GM18861 (cell line): ENCODE measurements at regions not wholly inside any gene's neighbourhood (a gene's known extent, or its start where the extent isn't known, plus 50 kb on each side); places are given as distances from the start of the nearest gene placed in this dataset.

Experiments
- ATAC-seq: cut with Tn5 transposase; IDR thresholded peaks from one replicate; pipeline ENCODE4 v1.9.1; 2021; ENCODE audit not compliant: unreplicated experiment

GRCh38 chr9:108521063-108521590, 334.7 kb downstream of the ACTL7B start:
- no peak for ATAC-seq

DNA sequence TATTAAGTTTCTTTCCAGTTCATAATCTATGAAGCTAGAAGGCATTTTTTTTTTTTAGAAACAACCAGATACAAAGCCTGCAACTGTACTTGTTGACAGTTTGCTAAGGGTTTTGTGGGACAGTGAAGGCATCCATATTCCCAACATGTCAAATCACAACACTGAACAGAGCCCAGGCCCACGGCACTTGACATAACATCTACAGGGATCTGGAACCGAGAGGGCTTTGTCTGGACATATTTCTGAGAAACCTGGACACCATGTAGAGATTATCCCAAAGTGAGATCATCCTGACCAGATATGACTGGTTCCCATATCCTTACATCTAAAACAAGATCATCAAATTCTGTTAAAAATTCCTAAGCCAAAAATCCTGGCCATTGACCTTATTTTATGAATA, 336.3 kb downstream of the ACTL7B start:
- ATAC-seq, result no peak

GRCh38 chr9:108517651-108518365, 338.0 kb downstream of the ACTL7B start:
- no peak for ATAC-seq

- ATAC-seq, result no peak
These were observed 339.4 kb downstream of the ACTL7B start for GRCh38 chr9:108516391-108516790.

- no peak for ATAC-seq
These were observed 339.9 kb downstream of the ACTL7B start for GRCh38 chr9:108515856-108516255.

GRCh38 chr9:108512426-108513173, 343.2 kb downstream of the ACTL7B start:
- ATAC-seq, result no peak

DNA sequence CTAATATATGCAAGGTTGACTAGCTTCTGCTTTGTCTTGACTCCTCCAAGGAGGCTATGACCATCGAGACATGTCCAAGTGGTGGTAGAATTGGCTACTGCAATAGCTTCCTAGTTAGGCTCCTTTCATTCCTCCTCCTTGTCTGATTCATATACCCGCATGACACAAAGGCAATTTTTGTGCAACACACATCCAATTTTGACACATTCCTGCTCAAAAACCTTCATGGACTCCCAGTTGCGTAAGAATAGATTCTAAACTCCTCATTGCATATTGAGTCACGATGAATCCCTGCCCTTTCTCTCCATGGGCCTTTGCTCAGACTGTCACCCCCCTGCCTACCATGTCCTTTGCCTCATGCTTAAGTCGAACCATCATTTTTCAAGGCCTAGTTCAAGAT, 344.5 kb downstream of the ACTL7B start:
- no peak for ATAC-seq

GRCh38 chr9:108496846-108497245, 358.9 kb downstream of the ACTL7B start:
- ATAC-seq, result no peak

- ATAC-seq, result no peak
These were observed 366.2 kb downstream of the ACTL7B start for GRCh38 chr9:108489567-108489966.

DNA sequence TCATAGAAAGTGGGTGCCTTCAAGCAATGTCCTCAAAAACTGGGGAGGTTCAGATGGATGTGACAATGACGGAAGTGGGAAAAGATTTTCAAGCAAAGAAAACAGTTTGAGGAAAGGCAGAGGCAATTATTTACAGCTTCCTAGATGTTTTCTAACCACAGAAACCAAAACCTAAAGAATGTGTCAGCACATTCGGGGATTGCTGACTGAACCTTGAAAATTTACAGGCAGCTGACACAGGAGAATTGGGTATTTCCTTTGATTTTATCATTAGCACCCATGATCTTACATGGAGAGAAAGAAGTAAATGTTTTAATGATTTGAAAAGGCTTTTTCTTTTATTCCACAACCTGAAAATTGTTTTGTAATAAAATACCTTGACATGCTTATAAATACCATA, 369.0 kb downstream of the ACTL7B start:
- no peak for ATAC-seq

- no peak for ATAC-seq
These were observed 371.3 kb downstream of the ACTL7B start for GRCh38 chr9:108484468-108484867.

GRCh38 chr9:108483676-108484075, 372.1 kb downstream of the ACTL7B start:
- ATAC-seq, result no peak

GRCh38 chr9:108479989-108480652, 375.7 kb downstream of the ACTL7B start:
- no peak for ATAC-seq

- ATAC-seq, result peak; percentile 67
These were observed 377.1 kb downstream of the ACTL7B start for GRCh38 chr9:108478431-108479332.

GRCh38 chr9:108477529-108478006, 378.2 kb downstream of the ACTL7B start:
- ATAC-seq, result no peak

DNA sequence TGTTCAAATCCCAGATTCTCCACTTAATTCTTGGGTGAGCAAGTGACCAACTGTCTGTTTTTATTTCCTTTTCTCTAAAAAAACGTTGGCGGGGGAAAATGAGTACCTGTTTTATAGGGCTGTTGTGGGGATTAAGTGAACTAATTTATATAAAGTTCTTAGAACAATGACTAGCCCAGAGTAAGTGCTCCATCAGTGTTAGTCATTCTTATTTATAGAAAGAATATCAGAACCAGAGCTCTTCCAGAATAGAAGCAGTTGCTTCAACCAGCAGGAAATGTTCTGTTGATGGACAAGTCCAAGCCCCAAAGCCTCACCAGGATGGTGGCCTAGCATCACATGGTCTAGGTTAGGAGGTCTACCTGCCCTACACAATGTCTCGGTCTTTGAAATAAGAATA, 379.2 kb downstream of the ACTL7B start:
- ATAC-seq, result no peak

- no peak for ATAC-seq
These were observed 380.0 kb downstream of the ACTL7B start for GRCh38 chr9:108475813-108476212.

GRCh38 chr9:108474356-108474755, 381.4 kb downstream of the ACTL7B start:
- no peak for ATAC-seq

- no peak for ATAC-seq
These were observed 382.3 kb downstream of the ACTL7B start for GRCh38 chr9:108473209-108474112.

GRCh38 chr9:108469654-108470053, 386.1 kb downstream of the ACTL7B start:
- ATAC-seq, result no peak
